ENCODE measurements at regions not wholly inside any gene's neighbourhood (a gene's known extent, or its start where the extent isn't known, plus 50 kb on each side); places are given as distances from the start of the nearest gene placed in this dataset.

DNA sequence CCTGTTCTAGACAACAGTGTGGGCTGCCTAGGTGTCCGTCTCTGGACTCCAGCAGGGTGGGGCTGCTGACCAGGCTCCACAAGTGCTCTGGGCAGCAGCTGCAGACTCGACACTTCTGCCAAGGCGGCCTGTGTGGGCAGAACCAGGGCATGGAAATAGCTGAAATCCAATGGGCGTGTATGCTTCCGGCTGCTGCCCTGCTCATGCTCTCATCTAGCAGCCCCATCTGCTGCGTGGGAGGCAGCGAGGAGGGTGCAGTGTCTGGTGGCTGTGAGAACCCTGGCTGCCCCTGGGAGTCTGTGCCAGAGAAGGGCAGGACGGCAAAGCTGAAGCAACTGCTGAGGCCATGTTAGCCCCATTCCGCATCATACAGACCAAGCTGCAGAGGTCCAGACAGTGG is 174.9 kb downstream of the SOX11 start:
- Mint-ChIP-seq H3K4me1 (ENCODE audit: low read depth, unreplicated experiment) (peaks cover 9% of the 10 kb centered on the region), H3K4me3 (ENCODE audit: unreplicated experiment) (no peak overlapping the region), H3K27ac (ENCODE audit: unreplicated experiment) (no peak overlapping the region), H3K9me3 (ENCODE audit: unreplicated experiment) (no peaks in the 10 kb centered on the region), H3K27me3 (ENCODE audit: unreplicated experiment) (peaks cover 4% of the 10 kb centered on the region), H3K36me3 (ENCODE audit: unreplicated experiment) (peaks cover 5% of the 10 kb centered on the region)
- TF ChIP-seq, protein P1, sequence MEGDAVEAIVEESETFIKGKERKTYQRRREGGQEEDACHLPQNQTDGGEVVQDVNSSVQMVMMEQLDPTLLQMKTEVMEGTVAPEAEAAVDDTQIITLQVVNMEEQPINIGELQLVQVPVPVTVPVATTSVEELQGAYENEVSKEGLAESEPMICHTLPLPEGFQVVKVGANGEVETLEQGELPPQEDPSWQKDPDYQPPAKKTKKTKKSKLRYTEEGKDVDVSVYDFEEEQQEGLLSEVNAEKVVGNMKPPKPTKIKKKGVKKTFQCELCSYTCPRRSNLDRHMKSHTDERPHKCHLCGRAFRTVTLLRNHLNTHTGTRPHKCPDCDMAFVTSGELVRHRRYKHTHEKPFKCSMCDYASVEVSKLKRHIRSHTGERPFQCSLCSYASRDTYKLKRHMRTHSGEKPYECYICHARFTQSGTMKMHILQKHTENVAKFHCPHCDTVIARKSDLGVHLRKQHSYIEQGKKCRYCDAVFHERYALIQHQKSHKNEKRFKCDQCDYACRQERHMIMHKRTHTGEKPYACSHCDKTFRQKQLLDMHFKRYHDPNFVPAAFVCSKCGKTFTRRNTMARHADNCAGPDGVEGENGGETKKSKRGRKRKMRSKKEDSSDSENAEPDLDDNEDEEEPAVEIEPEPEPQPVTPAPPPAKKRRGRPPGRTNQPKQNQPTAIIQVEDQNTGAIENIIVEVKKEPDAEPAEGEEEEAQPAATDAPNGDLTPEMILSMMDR (IDR thresholded peaks at IDR 0.05; ENCODE audit: partially characterized antibody, unreplicated experiment): no peak
- no peak for DNase-seq

DNA sequence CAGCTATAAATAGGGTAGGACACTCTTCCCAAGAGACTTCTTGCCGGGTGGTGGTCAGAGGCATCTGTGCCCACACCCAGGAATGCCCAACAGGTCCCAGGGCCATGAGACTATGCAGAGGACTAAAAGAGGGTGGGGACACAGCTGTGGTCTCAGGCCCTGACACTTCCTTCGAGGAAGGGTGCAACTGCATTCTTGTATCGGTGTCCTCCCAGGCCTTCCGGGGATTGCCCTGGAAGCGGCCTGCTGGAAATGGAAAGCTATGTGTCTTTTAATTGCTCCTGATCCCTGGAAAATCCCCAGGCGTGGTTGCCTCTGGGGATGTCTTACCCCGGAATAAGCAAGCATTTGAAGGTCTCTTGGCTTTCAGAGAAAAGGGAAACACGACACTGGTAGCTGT is 176.7 kb downstream of the SOX11 start:
- Mint-ChIP-seq H3K27me3 (ENCODE audit: unreplicated experiment) (peaks cover 4% of the 10 kb centered on the region), H3K27ac (ENCODE audit: unreplicated experiment) (no peak overlapping the region), H3K36me3 (ENCODE audit: unreplicated experiment) (peaks cover 16% of the 10 kb centered on the region), H3K4me1 (ENCODE audit: low read depth, unreplicated experiment) (peaks cover 9% of the 10 kb centered on the region), H3K4me3 (ENCODE audit: unreplicated experiment) (no peak overlapping the region), H3K9me3 (ENCODE audit: unreplicated experiment) (no peaks in the 10 kb centered on the region)
- no peak for DNase-seq
- TF ChIP-seq, protein P1 (IDR thresholded peaks at IDR 0.05; ENCODE audit: partially characterized antibody, unreplicated experiment): no peak

- no peak for DNase-seq
- peaks cover 9% of the 10 kb centered on the region for H3K4me1 Mint-ChIP-seq (ENCODE audit: low read depth, unreplicated experiment)
- H3K27ac Mint-ChIP-seq (ENCODE audit: unreplicated experiment): no peak overlapping the region
- H3K27me3 Mint-ChIP-seq (ENCODE audit: unreplicated experiment): no peaks in the 10 kb centered on the region
- H3K4me3 Mint-ChIP-seq (ENCODE audit: unreplicated experiment): no peak overlapping the region
- TF ChIP-seq, protein P1 (IDR thresholded peaks at IDR 0.05; ENCODE audit: partially characterized antibody, unreplicated experiment): no peak
- peaks cover 11% of the 10 kb centered on the region for H3K36me3 Mint-ChIP-seq (ENCODE audit: unreplicated experiment)
- H3K9me3 Mint-ChIP-seq (ENCODE audit: unreplicated experiment): no peaks in the 10 kb centered on the region
These were observed 177.8 kb downstream of the SOX11 start for GRCh38 chr2:5869936-5870335.

- DNase-seq: no peak
- TF ChIP-seq, protein P1 (IDR thresholded peaks at IDR 0.05; ENCODE audit: partially characterized antibody, unreplicated experiment): no peak
- no peaks in the 10 kb centered on the region for H3K4me1 Mint-ChIP-seq (ENCODE audit: low read depth, unreplicated experiment)
- H3K27me3 Mint-ChIP-seq (ENCODE audit: unreplicated experiment): no peaks in the 10 kb centered on the region
- no peak overlapping the region for H3K27ac Mint-ChIP-seq (ENCODE audit: unreplicated experiment)
- peaks cover 13% of the 10 kb centered on the region for H3K36me3 Mint-ChIP-seq (ENCODE audit: unreplicated experiment)
- H3K4me3 Mint-ChIP-seq (ENCODE audit: unreplicated experiment): no peak overlapping the region
- H3K9me3 Mint-ChIP-seq (ENCODE audit: unreplicated experiment): no peaks in the 10 kb centered on the region
These were observed 185.2 kb downstream of the SOX11 start for GRCh38 chr2:5877360-5877759.

- Mint-ChIP-seq H3K9me3 (ENCODE audit: unreplicated experiment) (no peaks in the 10 kb centered on the region), H3K4me1 (ENCODE audit: low read depth, unreplicated experiment) (peaks cover 10% of the 10 kb centered on the region), H3K27me3 (ENCODE audit: unreplicated experiment) (no peaks in the 10 kb centered on the region), H3K27ac (ENCODE audit: unreplicated experiment) (no peak overlapping the region), H3K4me3 (ENCODE audit: unreplicated experiment) (no peak overlapping the region), H3K36me3 (ENCODE audit: unreplicated experiment) (peaks cover 5% of the 10 kb centered on the region)
- no peak for DNase-seq
- TF ChIP-seq, protein P1 (IDR thresholded peaks at IDR 0.05; ENCODE audit: partially characterized antibody, unreplicated experiment): no peak
These were observed 193.4 kb downstream of the SOX11 start for GRCh38 chr2:5885451-5886173.

Measured in glutamatergic neuron (in vitro differentiated cells).